ENCODE measurements at regions not wholly inside any gene's neighbourhood (a gene's known extent, or its start where the extent isn't known, plus 50 kb on each side); places are given as distances from the start of the nearest gene placed in this dataset.

GRCh38 chr20:10928841-10929421, 255.1 kb upstream of the JAG1 start:
- DNase-seq (ENCODE audit: low read depth, low spot score) (no peak), ATAC-seq (no peak)
- no peaks in the 10 kb centered on the region for H3K27me3 ChIP-seq (ENCODE audit: insufficient read depth, low read length)
- no peaks in the 10 kb centered on the region for H3K4me1 ChIP-seq (ENCODE audit: control insufficient read depth in 1 of 2, insufficient read depth in 2 of 2, low read length in 2 of 2)
- POLR2A ChIA-PET = no interaction called here
- H3K79me2 ChIP-seq (ENCODE audit: insufficient read depth, low read length) = no peaks in the 10 kb centered on the region
- H2AFZ ChIP-seq (ENCODE audit: low read depth, low read length, poor library complexity, severe bottlenecking) = no peak overlapping the region
- H3K9ac ChIP-seq (ENCODE audit: low read length) = no peak overlapping the region
- no peak overlapping the region for H3K4me3 ChIP-seq (replicated peaks in 1 of 2; ENCODE audit: low read depth in 1 of 2, low read length in 2 of 2)
- no peak overlapping the region for H3K27ac ChIP-seq (ENCODE audit: low read depth, low read length)
- RAD21 ChIA-PET (ENCODE audit: low non-redundant PET in 1 of 2, low total read pairs in 2 of 2, uncharacterized antibody in 2 of 2, unreplicated experiment in 2 of 2) = no interaction called here
- BruUV-seq (replicated peaks) = no TSS peak
- no peaks in the 10 kb centered on the region for H3K36me3 ChIP-seq (ENCODE audit: control insufficient read depth in 1 of 2, insufficient read depth in 2 of 2, low read length in 2 of 2)
- H3K9me2 ChIP-seq (ENCODE audit: insufficient read depth) = no peaks in the 10 kb centered on the region; the same call in 1 of the 2 replicates
- H4K20me1 ChIP-seq (ENCODE audit: insufficient read depth) = no peaks in the 10 kb centered on the region
- no peaks in the 10 kb centered on the region for H3K9me3 ChIP-seq (ENCODE audit: control insufficient read depth in 1 of 2, insufficient read depth in 1 of 2, low read depth in 1 of 2, low read length in 2 of 2)
- TF ChIP-seq ZFX (IDR thresholded peaks at IDR 0.05) (no peak), SP1 (IDR thresholded peaks at IDR 0.05; ENCODE audit: low read depth) (no peak), EGR1 (IDR thresholded peaks at IDR 0.05; ENCODE audit: low read depth) (no peak), EZH2 (IDR thresholded peaks at IDR 0.05) (no peak), CEBPB (IDR thresholded peaks at IDR 0.05; ENCODE audit: low read depth) (no peak), POLR2A (IDR thresholded peaks at IDR 0.05; ENCODE audit: borderline replicate concordance, extremely low read depth, insufficient read depth, insufficient read length) (no peak), ZNF274 (IDR thresholded peaks at IDR 0.05; ENCODE audit: low read depth, low read length) (no peak)
- H3K4me2 ChIP-seq (ENCODE audit: low read length) = no peak overlapping the region
- intact Hi-C loops (cut with micrococcal nuclease) = no loop called here
- CTCF ChIA-PET = no interaction called here

- Histone ChIP-seq H3K27ac (ENCODE audit: low read depth, low read length) (no peak overlapping the region), H4K20me1 (ENCODE audit: insufficient read depth) (no peaks in the 10 kb centered on the region), H3K9ac (ENCODE audit: low read length) (no peak overlapping the region), H3K79me2 (ENCODE audit: insufficient read depth, low read length) (no peaks in the 10 kb centered on the region), H3K9me3 (ENCODE audit: control insufficient read depth in 1 of 2, insufficient read depth in 1 of 2, low read depth in 1 of 2, low read length in 2 of 2) (no peaks in the 10 kb centered on the region), H3K36me3 (ENCODE audit: control insufficient read depth in 1 of 2, insufficient read depth in 2 of 2, low read length in 2 of 2) (no peaks in the 10 kb centered on the region), H3K4me3 (replicated peaks in 1 of 2; ENCODE audit: low read depth in 1 of 2, low read length in 2 of 2) (no peak overlapping the region), H3K27me3 (ENCODE audit: insufficient read depth, low read length) (no peaks in the 10 kb centered on the region), H3K4me1 (ENCODE audit: control insufficient read depth in 1 of 2, insufficient read depth in 2 of 2, low read length in 2 of 2) (peaks cover 0 to 4% of the 10 kb centered on the region in 2 experiments; a peak in 1 of 4 replicates), H3K9me2 (ENCODE audit: insufficient read depth) (no peaks in the 10 kb centered on the region), H3K4me2 (ENCODE audit: low read length) (no peak overlapping the region), H2AFZ (ENCODE audit: low read depth, low read length, poor library complexity, severe bottlenecking) (no peak overlapping the region)
- intact Hi-C loops (cut with micrococcal nuclease) = no loop called here
- TF ChIP-seq POLR2A (IDR thresholded peaks at IDR 0.05; ENCODE audit: borderline replicate concordance, extremely low read depth, insufficient read depth, insufficient read length) = no peak
- no peak for TF ChIP-seq ATF3 (IDR thresholded peaks at IDR 0.05)
- ChIA-PET RAD21 (ENCODE audit: low non-redundant PET in 1 of 2, low total read pairs in 2 of 2, uncharacterized antibody in 2 of 2, unreplicated experiment in 2 of 2) (no interaction called here), POLR2A (no interaction called here), CTCF (no interaction called here)
- DNase-seq (ENCODE audit: low read depth, low spot score) = no peak
- no TSS peak for BruUV-seq (replicated peaks)
- ATAC-seq = no peak
Measured at GRCh38 chr20:10935658-10936402, 262.0 kb upstream of the JAG1 start.
